HepG2 (cell line): ENCODE measurements at regions not wholly inside any gene's neighbourhood (a gene's known extent, or its start where the extent isn't known, plus 50 kb on each side); places are given as distances from the start of the nearest gene placed in this dataset.

Source experiments
- KDM5A ChIP-seq: fragments of 200-600 bp; sonication (generic); IDR thresholded peaks from 2 replicates; pipeline ENCODE4 v1.7.0; 2018; ENCODE audit warnings: antibody characterized with exemption, mild to moderate bottlenecking, low read length, borderline replicate concordance
- TF ChIP-seq, protein P1 (sequence below): sonication (generic); formaldehyde crosslinking; IDR thresholded peaks from 2 replicates; pipeline ENCODE4 v1.4.0; 2020; ENCODE audit warnings: missing genetic modification reagents, mild to moderate bottlenecking, borderline replicate concordance
- TF ChIP-seq, protein P2 (sequence below): sonication (generic); formaldehyde crosslinking; IDR thresholded peaks from 2 replicates; pipeline ENCODE4 v1.4.0; 2020; ENCODE audit warnings: mild to moderate bottlenecking, missing genetic modification reagents, borderline replicate concordance
- TF ChIP-seq, protein P3 (sequence below), 2 experiments: sonication (generic) in 1 of 2; formaldehyde crosslinking in 1 of 2; IDR thresholded peaks; 2 replicates each; pipeline versions ENCODE4 v1.5.1 to v1.6.1; 2011 to 2020; ENCODE audit warnings: borderline replicate concordance in 1 of 2, low read depth in 1 of 2, low read length in 1 of 2, mild to moderate bottlenecking in 1 of 2, missing genetic modification reagents in 1 of 2, moderate library complexity in 1 of 2
- TF ChIP-seq, protein P4 (sequence below): sonication (generic); formaldehyde crosslinking; IDR thresholded peaks from 2 replicates; pipeline ENCODE4 v1.8.1; 2023; ENCODE audit warnings: mild to moderate bottlenecking, missing genetic modification reagents

DNA sequence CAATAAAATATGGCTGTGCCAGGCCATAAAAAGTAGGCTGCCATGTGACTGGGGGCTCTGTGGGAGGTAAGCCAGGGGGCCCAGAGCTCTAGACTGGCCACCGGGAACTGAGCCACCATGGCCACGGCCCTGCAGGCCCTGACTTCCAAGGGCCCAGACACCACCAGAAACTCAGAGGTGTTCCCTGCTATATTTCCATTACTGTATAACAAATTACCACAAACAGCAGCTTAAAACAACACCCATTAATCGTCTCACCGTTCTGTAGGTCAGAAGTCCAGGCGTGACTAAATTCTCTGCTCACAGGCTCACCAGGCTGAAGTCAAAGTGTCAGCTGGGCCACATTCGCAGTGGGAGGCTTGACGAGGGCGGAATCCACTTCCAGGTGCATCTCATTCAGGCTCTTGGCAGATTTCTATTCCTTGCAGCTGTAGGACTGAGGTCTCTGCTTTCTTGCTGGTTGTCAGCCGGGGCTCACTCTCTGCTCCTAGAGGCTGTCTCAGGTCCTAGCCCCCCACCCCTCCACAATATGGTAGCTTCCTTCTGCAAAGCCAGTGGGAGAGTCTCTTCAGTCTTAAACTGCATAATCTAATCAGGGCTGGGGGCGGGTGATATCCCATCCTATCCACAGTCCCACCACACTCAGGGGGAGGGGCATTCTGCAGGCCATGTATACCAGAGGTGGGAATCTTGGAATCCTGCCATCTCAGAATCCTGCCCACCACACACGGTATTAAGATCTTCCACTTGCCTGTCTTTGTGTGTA lies 125.4 kb downstream of the C5orf15 start (continued):
- TF ChIP-seq, protein P1, sequence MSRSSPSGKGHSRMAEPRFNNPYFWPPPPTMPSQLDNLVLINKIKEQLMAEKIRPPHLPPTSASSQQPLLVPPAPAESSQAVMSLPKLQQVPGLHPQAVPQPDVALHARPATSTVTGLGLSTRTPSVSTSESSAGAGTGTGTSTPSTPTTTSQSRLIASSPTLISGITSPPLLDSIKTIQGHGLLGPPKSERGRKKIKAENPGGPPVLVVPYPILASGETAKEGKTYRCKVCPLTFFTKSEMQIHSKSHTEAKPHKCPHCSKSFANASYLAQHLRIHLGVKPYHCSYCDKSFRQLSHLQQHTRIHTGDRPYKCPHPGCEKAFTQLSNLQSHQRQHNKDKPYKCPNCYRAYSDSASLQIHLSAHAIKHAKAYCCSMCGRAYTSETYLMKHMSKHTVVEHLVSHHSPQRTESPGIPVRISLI (CRISPR knock-in tag): no peak
- TF ChIP-seq KDM5A: no peak
- TF ChIP-seq, protein P2, sequence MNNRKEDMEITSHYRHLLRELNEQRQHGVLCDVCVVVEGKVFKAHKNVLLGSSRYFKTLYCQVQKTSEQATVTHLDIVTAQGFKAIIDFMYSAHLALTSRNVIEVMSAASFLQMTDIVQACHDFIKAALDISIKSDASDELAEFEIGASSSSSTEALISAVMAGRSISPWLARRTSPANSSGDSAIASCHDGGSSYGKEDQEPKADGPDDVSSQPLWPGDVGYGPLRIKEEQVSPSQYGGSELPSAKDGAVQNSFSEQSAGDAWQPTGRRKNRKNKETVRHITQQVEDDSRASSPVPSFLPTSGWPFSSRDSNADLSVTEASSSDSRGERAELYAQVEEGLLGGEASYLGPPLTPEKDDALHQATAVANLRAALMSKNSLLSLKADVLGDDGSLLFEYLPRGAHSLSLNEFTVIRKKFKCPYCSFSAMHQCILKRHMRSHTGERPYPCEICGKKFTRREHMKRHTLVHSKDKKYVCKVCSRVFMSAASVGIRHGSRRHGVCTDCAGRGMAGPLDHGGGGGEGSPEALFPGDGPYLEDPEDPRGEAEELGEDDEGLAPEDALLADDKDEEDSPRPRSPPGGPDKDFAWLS: no peak
- TF ChIP-seq, protein P3, sequence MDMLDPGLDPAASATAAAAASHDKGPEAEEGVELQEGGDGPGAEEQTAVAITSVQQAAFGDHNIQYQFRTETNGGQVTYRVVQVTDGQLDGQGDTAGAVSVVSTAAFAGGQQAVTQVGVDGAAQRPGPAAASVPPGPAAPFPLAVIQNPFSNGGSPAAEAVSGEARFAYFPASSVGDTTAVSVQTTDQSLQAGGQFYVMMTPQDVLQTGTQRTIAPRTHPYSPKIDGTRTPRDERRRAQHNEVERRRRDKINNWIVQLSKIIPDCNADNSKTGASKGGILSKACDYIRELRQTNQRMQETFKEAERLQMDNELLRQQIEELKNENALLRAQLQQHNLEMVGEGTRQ (IDR thresholded peaks at IDR 0.05; ENCODE audit: low read depth, low read length): no peak
- TF ChIP-seq, protein P3 (CRISPR knock-in tag; IDR thresholded peaks at IDR 0.05; ENCODE audit: borderline replicate concordance): no peak
- TF ChIP-seq, protein P4, sequence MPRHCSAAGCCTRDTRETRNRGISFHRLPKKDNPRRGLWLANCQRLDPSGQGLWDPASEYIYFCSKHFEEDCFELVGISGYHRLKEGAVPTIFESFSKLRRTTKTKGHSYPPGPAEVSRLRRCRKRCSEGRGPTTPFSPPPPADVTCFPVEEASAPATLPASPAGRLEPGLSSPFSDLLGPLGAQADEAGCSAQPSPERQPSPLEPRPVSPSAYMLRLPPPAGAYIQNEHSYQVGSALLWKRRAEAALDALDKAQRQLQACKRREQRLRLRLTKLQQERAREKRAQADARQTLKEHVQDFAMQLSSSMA (CRISPR knock-in tag): no peak
